ENCODE measurements at regions not wholly inside any gene's neighbourhood (a gene's known extent, or its start where the extent isn't known, plus 50 kb on each side); places are given as distances from the start of the nearest gene placed in this dataset.

DNA sequence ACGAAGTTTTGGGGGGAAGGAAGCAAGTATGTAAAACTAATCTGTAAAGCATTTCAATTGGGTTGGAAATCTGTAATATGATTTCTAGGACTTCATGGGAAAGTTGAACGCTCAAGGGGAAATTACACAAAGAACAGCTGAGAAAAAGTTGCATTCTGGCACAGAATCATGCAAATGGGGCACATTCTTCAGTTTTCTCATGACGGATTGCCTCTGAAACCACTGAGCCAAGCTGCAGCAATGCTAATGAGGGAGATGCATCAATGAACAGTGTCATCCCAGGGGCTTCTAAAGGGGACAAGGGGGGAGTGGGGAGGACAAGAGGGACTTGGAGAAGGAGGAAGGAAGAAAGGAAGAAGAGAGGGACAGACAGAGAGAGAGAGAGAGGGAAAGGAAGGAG is 291.4 kb upstream of the ATP11B start:
- H3K4me3 ChIP-seq (replicated peaks in 1 of 2; ENCODE audit: low read depth in 2 of 2, low read length in 2 of 2): no peak overlapping the region
- TF ChIP-seq, protein P1, sequence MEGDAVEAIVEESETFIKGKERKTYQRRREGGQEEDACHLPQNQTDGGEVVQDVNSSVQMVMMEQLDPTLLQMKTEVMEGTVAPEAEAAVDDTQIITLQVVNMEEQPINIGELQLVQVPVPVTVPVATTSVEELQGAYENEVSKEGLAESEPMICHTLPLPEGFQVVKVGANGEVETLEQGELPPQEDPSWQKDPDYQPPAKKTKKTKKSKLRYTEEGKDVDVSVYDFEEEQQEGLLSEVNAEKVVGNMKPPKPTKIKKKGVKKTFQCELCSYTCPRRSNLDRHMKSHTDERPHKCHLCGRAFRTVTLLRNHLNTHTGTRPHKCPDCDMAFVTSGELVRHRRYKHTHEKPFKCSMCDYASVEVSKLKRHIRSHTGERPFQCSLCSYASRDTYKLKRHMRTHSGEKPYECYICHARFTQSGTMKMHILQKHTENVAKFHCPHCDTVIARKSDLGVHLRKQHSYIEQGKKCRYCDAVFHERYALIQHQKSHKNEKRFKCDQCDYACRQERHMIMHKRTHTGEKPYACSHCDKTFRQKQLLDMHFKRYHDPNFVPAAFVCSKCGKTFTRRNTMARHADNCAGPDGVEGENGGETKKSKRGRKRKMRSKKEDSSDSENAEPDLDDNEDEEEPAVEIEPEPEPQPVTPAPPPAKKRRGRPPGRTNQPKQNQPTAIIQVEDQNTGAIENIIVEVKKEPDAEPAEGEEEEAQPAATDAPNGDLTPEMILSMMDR (IDR thresholded peaks at IDR 0.05; ENCODE audit: low read depth, low read length): no peak
- no peak for DNase-seq (ENCODE audit: low read depth in 2 of 2)

DNA sequence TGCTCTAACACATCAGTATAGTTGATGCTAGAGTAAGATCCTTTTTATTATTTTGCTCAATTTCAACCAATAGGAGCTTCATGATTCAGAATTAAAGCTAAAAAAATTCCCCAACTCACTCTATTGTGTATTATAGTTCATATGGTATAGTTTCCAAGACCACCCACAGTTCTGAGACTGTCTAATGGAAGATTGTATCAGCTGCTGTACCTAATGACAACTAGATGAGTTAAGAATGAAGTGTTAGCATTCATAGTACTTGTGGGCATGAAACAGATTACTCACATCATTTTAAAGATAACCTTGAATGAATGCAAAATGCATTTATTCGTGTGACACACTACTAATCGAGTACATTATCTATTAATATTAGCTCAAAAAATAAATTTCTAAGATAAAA is 289.9 kb upstream of the ATP11B start:
- no peak overlapping the region for H3K4me3 ChIP-seq (replicated peaks in 1 of 2; ENCODE audit: low read depth in 2 of 2, low read length in 2 of 2)
- DNase-seq (ENCODE audit: low read depth in 2 of 2): no peak
- TF ChIP-seq, protein P1 (IDR thresholded peaks at IDR 0.05; ENCODE audit: low read depth, low read length): no peak

DNA sequence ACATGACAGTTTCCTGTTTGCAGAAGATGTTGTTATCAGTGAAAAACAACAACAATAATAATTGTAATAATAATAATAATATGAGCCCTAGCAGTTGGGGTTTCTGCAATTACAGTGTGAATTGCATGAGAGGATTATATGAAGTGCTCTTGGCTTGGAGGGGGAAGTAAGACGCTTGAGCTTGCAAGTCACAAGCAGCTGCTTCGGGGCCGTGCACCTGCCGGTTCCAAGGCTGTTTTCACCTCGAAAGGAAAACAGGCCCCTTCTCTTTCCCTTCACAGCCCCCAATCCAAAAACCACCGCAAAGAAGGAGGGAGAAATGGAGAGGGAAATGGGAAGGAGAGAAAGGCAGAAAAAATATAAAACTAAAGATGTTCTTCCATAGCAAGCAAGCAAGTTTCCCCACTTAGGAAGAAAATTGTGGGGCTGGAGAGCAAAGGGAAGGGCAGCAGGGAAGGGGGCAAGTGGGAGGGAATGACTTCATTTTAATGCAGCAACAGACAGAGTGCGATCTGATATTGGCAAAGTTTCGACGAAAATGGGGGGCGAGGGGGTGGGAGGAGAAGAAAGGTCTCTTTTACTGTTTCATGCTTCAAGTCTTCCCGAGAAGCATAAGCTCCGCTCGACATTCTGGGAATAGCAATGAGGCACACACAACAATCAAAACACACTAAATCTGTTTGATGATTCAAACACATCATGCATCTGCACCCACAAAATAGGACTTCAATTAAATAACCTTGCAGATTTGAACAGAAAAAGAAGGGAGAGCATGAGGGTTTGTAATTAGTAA is 284.2 kb upstream of the ATP11B start:
- no peak for DNase-seq (ENCODE audit: low read depth in 2 of 2)
- TF ChIP-seq, protein P1 (IDR thresholded peaks at IDR 0.05; ENCODE audit: low read depth, low read length): no peak
- H3K4me3 ChIP-seq (replicated peaks in 1 of 2; ENCODE audit: low read depth in 2 of 2, low read length in 2 of 2): no peak overlapping the region

DNA sequence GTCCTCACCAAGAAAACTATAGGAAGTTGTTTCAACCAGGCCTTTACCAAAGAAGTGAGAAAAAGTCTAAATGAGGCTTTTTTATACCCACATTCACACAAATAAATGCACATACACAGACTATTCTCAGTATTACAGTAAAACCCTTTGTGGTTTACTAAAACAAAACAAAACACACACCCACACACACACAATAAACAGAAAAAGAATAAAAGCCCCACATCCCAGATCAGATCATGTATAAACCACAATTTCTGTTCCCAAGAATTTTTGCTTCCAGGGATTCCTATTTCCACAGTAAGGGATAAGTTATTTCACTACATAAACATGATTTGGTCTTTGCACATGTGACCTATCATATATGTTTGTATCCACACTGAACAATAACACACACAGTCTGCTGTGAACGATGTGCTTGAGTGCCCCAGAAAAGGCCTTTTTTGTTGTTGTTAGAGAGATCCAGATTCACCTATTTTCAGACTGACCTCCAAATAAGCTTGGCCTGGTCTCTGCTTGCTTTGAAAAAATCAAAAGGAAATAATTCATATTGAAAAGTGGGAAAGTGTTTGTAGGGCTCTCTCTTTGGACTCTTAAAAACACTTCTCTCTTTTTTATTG is 283.4 kb upstream of the ATP11B start:
- TF ChIP-seq, protein P1 (IDR thresholded peaks at IDR 0.05; ENCODE audit: low read depth, low read length): no peak
- H3K4me3 ChIP-seq (replicated peaks in 1 of 2; ENCODE audit: low read depth in 2 of 2, low read length in 2 of 2): no peak overlapping the region
- no peak for DNase-seq (ENCODE audit: low read depth in 2 of 2)

DNA sequence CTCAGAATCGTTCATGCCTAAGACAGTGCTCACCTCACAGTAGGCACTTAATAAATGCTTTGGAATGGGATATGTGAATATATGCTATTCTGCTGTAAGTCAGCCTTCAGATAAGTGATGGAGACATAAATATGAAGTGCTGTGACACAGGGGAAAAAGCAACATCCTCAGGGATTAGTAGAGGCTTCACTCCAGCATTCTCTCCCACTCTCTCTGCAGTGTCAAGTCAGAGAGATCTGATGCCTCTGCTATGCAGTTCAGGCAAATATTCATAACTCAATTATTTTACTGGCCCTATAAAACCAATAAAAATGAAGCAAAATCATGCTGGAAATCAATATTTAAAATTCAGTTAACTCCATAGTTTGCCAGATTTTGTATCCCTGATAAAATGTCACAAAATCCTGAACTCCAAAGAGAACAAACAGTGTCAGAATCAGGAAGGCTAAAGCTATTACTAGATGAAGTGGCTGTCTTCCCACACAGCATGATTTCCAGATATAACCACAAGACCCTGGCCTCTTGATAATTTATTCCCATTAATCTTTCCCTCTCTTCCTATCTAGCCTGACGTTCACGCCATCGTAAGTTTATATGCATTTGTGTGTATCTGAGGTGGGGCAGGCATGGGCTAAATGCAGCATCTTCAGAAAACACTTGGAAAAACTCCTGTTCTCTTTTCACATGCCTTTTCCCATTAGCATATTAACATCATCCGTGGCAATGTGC is 278.9 kb upstream of the ATP11B start:
- TF ChIP-seq, protein P1 (IDR thresholded peaks at IDR 0.05; ENCODE audit: low read depth, low read length): no peak
- DNase-seq (ENCODE audit: low read depth in 2 of 2): no peak
- no peak overlapping the region for H3K4me3 ChIP-seq (replicated peaks in 1 of 2; ENCODE audit: low read depth in 2 of 2, low read length in 2 of 2)

DNA sequence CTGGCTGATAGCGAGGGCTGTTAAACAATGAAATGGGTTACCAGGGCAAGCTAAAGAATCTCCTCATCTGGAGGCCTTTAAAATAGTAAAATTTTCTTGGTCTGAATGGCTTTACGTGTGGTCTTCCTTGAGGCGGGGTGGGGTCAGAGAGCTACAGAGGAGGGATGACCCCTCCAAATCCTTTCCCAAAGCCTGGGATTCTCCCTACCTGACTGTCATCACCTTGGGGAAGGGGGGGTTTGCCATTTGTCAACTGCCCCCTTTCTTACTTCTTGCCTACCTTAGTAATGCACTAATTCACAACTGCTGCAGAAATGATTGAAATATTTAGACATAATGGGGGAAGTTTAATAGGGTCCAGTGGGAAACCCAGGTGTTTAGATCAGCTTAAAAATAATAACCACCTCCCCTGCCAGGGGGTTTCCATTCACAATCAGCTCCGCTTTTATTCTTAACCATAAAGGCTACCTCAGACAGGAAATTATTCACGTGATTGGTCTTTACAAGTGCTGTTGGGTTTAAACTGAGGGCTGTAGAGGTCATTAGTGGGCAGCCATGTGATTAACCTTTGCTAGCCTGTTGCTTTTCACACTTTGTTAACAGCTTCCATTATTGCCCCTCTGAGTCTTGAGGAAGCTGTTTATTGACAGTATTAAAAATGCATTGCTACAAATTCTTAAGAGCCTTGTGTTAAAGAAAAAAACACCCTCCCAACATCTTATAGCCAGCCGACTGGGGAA is 276.5 kb upstream of the ATP11B start:
- TF ChIP-seq, protein P1 (IDR thresholded peaks at IDR 0.05; ENCODE audit: low read depth, low read length): no peak
- no peak overlapping the region for H3K4me3 ChIP-seq (replicated peaks in 1 of 2; ENCODE audit: low read depth in 2 of 2, low read length in 2 of 2)
- DNase-seq (ENCODE audit: low read depth in 2 of 2): no peak

Measured in cardiac fibroblast (primary cell).